ENCODE measurements at regions not wholly inside any gene's neighbourhood (a gene's known extent, or its start where the extent isn't known, plus 50 kb on each side); places are given as distances from the start of the nearest gene placed in this dataset.

- H3K9me3 ChIP-seq (ENCODE audit: control insufficient read depth in 4 of 4, low read length in 3 of 4): no peaks in the 10 kb centered on the region
- no peaks in the 10 kb centered on the region for H3K4me1 ChIP-seq (ENCODE audit: control insufficient read depth in 4 of 4, insufficient read depth in 4 of 4, low read length in 3 of 4)
- TF ChIP-seq EGR1 (IDR thresholded peaks at IDR 0.05; ENCODE audit: low read depth in 2 of 2) (no peak), GABPA (IDR thresholded peaks at IDR 0.05 in 1 of 2, conservative IDR thresholded peaks at IDR 0.05 in 1 of 2) (no peak), REST (IDR thresholded peaks at IDR 0.05) (no peak), RXRA (IDR thresholded peaks at IDR 0.05) (no peak), FOXA2 (IDR thresholded peaks at IDR 0.05) (no peak), MAX (IDR thresholded peaks at IDR 0.05) (no peak), HNF4A (conservative IDR thresholded peaks at IDR 0.05) (no peak), ATF3 (IDR thresholded peaks at IDR 0.05) (no peak), CTCF (IDR thresholded peaks at IDR 0.05; ENCODE audit: low read depth, low read length, missing input control) (no peak), JUND (IDR thresholded peaks at IDR 0.05) (no peak), SP1 (IDR thresholded peaks at IDR 0.05) (no peak), TAF1 (conservative IDR thresholded peaks at IDR 0.05) (no peak), FOXA1 (IDR thresholded peaks at IDR 0.05) (no peak)
- no peaks in the 10 kb centered on the region for H3K36me3 ChIP-seq (ENCODE audit: control insufficient read depth in 4 of 4, insufficient read depth in 3 of 4, low read depth in 1 of 4, low read length in 3 of 4)
- H3K4me3 ChIP-seq (ENCODE audit: low read depth in 1 of 3, low read length in 3 of 3): no peak overlapping the region
- DNase-seq (ENCODE audit: low spot score): no peak
- WGBS: 44% methylated on average over 13 of the region's 13 CpGs
- no peak overlapping the region for H3K27ac ChIP-seq (ENCODE audit: low read depth in 1 of 2, low read length in 2 of 2)
- no peak overlapping the region for H3K9ac ChIP-seq (ENCODE audit: low read depth in 1 of 2, low read length in 2 of 2)
- no peaks in the 10 kb centered on the region for H3K27me3 ChIP-seq (ENCODE audit: control insufficient read depth in 4 of 4, insufficient read depth in 4 of 4, low read length in 3 of 4)
These were observed 195.4 kb upstream of the ADARB2 start for GRCh38 chr10:1932692-1933094.

- no peak overlapping the region for H3K27ac ChIP-seq (ENCODE audit: low read depth in 1 of 2, low read length in 2 of 2)
- no peaks in the 10 kb centered on the region for H3K4me1 ChIP-seq (ENCODE audit: control insufficient read depth in 4 of 4, insufficient read depth in 4 of 4, low read length in 3 of 4)
- WGBS: 68% methylated on average over 7 of the region's 7 CpGs
- H3K4me3 ChIP-seq (ENCODE audit: low read depth in 1 of 3, low read length in 3 of 3): no peak overlapping the region
- no peaks in the 10 kb centered on the region for H3K27me3 ChIP-seq (ENCODE audit: control insufficient read depth in 4 of 4, insufficient read depth in 4 of 4, low read length in 3 of 4)
- H3K36me3 ChIP-seq (ENCODE audit: control insufficient read depth in 4 of 4, insufficient read depth in 3 of 4, low read depth in 1 of 4, low read length in 3 of 4): no peaks in the 10 kb centered on the region
- no peak for TF ChIP-seq GABPA (IDR thresholded peaks at IDR 0.05 in 1 of 2, conservative IDR thresholded peaks at IDR 0.05 in 1 of 2)
- no peak for TF ChIP-seq REST (IDR thresholded peaks at IDR 0.05)
- no peak for TF ChIP-seq TAF1 (conservative IDR thresholded peaks at IDR 0.05)
- no peak for TF ChIP-seq SP1 (IDR thresholded peaks at IDR 0.05)
- TF ChIP-seq HNF4G (IDR thresholded peaks at IDR 0.05): no peak
- no peak for TF ChIP-seq ATF3 (IDR thresholded peaks at IDR 0.05)
- no peak for TF ChIP-seq MAX (IDR thresholded peaks at IDR 0.05)
- no peak for TF ChIP-seq JUND (IDR thresholded peaks at IDR 0.05)
- TF ChIP-seq FOXA2 (IDR thresholded peaks at IDR 0.05): no peak
- TF ChIP-seq YY1 (IDR thresholded peaks at IDR 0.05): no peak
- no peak for TF ChIP-seq ZBTB33 (IDR thresholded peaks at IDR 0.05)
- H3K9ac ChIP-seq (ENCODE audit: low read depth in 1 of 2, low read length in 2 of 2): no peak overlapping the region
- no peaks in the 10 kb centered on the region for H3K9me3 ChIP-seq (ENCODE audit: control insufficient read depth in 4 of 4, low read length in 3 of 4)
- no peak for DNase-seq (ENCODE audit: low spot score)
These were observed 191.3 kb upstream of the ADARB2 start for GRCh38 chr10:1928606-1929005.
